IPS-18a (cell line): ENCODE measurements at regions not wholly inside any gene's neighbourhood (a gene's known extent, or its start where the extent isn't known, plus 50 kb on each side); places are given as distances from the start of the nearest gene placed in this dataset.
"Not testable (repeated sequence)": the region's sequence is repeated elsewhere in the genome, so short reads cannot be mapped to it uniquely, and the experiment has no call there.

Source experiments
- H3K27ac ChIP-seq: one replicate; pipeline ENCODE4 v1.5.1; 2013; ENCODE audit warnings: low read length
- H3K27me3 ChIP-seq: one replicate; pipeline ENCODE4 v1.6.1; 2013; ENCODE audit warnings: mild to moderate bottlenecking, low read length; ENCODE audit not compliant: control insufficient read depth, insufficient read depth
- H3K36me3 ChIP-seq: one replicate; pipeline ENCODE4 v1.6.1; 2013; ENCODE audit warnings: low read depth, low read length; ENCODE audit not compliant: control insufficient read depth
- H3K4me1 ChIP-seq: one replicate; pipeline ENCODE4 v1.6.1; 2013; ENCODE audit warnings: low read depth, low read length; ENCODE audit not compliant: control insufficient read depth
- H3K4me3 ChIP-seq: one replicate; pipeline ENCODE4 v1.5.1; 2013; ENCODE audit warnings: low read length
- H3K9ac ChIP-seq: one replicate; pipeline ENCODE4 v1.6.1; 2013; ENCODE audit warnings: mild to moderate bottlenecking, low read length, moderate library complexity
- H3K9me3 ChIP-seq: one replicate; pipeline ENCODE4 v1.6.1; 2013; ENCODE audit warnings: low read depth, low read length; ENCODE audit not compliant: control insufficient read depth

DNA sequence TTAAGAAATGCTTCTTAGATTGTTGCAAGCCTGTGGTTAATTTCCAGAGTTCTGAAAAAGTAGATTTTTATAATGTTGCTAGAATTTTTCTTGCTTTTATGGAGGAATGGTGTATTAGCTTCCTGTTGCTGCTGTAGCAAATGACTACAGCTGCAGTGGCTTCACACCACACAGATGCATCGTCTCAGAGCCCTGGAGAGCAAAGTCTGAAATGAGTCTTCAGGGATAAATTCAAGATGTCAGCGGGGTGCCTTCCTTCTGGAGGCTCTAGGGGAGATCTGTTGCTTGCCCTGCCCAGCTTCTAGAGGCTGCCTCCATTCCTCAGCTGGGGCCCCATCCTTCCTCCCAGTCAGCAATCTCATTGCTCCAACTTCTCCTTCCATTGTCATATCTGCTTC is 187.8 kb downstream of the ZNF516 start:
- Histone ChIP-seq H3K4me1 (no peaks in the 10 kb centered on the region), H3K9ac (no peak overlapping the region), H3K27me3 (no peaks in the 10 kb centered on the region), H3K36me3 (no peaks in the 10 kb centered on the region), H3K9me3 (no peaks in the 10 kb centered on the region), H3K4me3 (no peak overlapping the region), H3K27ac (no peak overlapping the region)

- H3K4me1 ChIP-seq: no peaks in the 10 kb centered on the region
- H3K27ac ChIP-seq: no peak overlapping the region
- H3K9ac ChIP-seq: no peak overlapping the region
- no peaks in the 10 kb centered on the region for H3K9me3 ChIP-seq
- H3K4me3 ChIP-seq: no peak overlapping the region
- H3K36me3 ChIP-seq: no peaks in the 10 kb centered on the region
- no peaks in the 10 kb centered on the region for H3K27me3 ChIP-seq
These were observed 188.3 kb downstream of the ZNF516 start for GRCh38 chr18:76306685-76307292.

DNA sequence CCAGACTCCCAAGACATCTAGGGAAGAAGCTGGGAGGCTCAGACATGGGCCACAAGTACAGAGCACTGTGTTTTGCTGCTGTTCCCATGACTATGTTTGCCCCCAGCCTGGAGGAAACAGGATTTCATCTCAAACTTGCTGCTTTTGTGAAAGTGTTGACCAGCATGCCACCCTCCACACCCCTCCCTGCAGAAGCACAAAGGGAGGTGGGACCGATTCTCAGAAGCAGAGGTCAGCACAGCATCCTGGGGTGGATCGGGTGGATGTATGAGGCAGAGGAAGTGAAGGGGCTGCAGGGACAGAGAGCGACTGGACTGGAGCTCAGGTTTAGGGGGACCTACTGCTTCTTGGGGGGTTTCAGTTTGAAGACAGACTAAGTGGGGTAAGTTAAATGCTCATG is 209.2 kb downstream of the ZNF516 start:
- Histone ChIP-seq H3K4me1 (no peaks in the 10 kb centered on the region), H3K36me3 (no peaks in the 10 kb centered on the region), H3K27ac (no peak overlapping the region), H3K4me3 (no peak overlapping the region), H3K9me3 (no peaks in the 10 kb centered on the region), H3K9ac (no peak overlapping the region), H3K27me3 (no peaks in the 10 kb centered on the region)

DNA sequence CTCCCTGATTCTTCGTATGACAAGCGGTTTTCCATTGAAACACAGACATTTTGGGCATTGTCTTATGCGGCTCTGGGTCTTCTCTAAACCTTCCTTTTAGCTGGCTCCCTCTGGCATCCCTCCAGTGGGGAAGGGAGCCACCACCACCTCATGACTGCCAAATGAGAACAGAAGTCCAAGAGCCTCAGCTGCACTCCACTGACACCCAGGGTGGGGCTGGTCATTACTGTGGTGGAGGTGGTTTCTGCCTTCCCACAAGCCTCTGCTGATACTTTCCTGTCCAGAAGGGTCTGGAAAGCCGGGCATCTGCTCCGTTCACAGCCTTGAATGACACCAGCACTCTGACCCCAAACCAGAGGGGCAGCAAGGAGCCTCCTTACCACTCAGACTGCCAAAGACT is 213.5 kb downstream of the ZNF516 start:
- Histone ChIP-seq H3K36me3 (no peaks in the 10 kb centered on the region), H3K27me3 (no peaks in the 10 kb centered on the region), H3K4me3 (no peak overlapping the region), H3K9me3 (no peaks in the 10 kb centered on the region), H3K27ac (no peak overlapping the region), H3K9ac (no peak overlapping the region), H3K4me1 (no peaks in the 10 kb centered on the region)

DNA sequence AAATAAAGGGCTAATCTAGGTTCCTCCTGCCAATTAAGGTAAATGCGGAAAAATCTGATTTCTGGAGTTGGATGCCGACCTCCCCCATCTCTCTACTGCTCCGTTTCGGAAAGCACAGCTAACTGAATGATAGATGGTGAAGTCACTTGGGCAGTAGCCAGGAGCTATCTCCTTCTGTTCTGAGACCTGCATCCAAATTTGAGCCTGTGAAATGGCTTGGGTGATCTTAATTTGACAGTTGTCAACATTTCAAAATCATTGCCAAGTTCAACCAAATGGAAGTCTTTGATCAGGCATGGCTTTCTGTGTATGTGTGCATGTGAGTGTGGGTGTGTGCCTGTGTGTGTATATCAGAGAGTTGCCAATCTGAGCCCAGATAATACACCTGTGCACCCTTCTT is 217.2 kb downstream of the ZNF516 start:
- H3K27me3 ChIP-seq: no peaks in the 10 kb centered on the region
- H3K9ac ChIP-seq: no peak overlapping the region
- no peaks in the 10 kb centered on the region for H3K36me3 ChIP-seq
- no peak overlapping the region for H3K4me3 ChIP-seq
- no peak overlapping the region for H3K27ac ChIP-seq
- no peaks in the 10 kb centered on the region for H3K9me3 ChIP-seq
- H3K4me1 ChIP-seq: no peaks in the 10 kb centered on the region

GRCh38 chr18:76275727-76276313 is 219.2 kb downstream of the ZNF516 start:
- Histone ChIP-seq H3K4me1 (no peaks in the 10 kb centered on the region), H3K4me3 (no peak overlapping the region), H3K27ac (no peak overlapping the region), H3K36me3 (no peaks in the 10 kb centered on the region), H3K27me3 (no peaks in the 10 kb centered on the region), H3K9me3 (no peaks in the 10 kb centered on the region), H3K9ac (no peak overlapping the region)

DNA sequence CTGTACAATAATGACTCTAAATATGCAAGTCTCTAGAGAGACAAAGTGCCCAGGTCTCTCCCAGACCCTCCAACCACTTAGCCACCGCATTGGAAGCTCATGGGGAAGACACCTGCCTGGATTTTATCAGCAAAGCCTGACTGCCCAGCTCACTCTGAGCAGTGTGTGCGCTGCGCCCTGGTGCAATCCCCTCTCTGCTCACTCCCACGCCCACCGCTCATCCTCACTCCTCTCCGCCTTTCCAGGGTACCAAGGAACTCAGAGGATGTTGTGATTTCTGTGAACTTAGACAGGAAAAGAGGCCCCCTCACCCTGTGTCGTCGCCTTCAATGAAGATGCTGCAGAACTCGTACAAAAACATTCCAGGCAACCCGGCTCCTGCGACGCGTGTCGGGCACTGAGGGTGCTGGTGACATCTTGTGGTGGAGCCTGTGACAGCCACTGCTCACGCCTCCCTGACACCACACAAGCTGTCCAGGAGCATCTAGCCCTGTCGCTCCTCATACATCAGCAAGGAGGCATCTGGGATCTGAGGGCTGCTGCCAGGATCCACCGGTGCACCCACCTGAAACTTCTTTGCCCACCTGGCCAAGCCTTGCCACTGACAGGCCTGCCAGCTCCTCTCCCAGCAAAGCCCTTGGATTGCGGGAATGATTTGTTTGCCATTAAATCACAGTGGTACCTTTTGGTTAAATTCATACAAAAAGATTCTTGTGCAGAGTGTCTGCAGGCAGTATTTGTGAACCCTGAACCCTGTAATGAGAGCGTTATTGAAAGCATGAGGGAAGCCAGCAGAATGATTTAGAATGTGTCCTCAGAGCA is 220.4 kb downstream of the ZNF516 start:
- Histone ChIP-seq H3K9me3 (no peaks in the 10 kb centered on the region), H3K9ac (no peak overlapping the region), H3K4me3 (peak overlapping the region; percentile 20), H3K27me3 (no peaks in the 10 kb centered on the region), H3K36me3 (no peaks in the 10 kb centered on the region), H3K4me1 (no peaks in the 10 kb centered on the region), H3K27ac (no peak overlapping the region)

DNA sequence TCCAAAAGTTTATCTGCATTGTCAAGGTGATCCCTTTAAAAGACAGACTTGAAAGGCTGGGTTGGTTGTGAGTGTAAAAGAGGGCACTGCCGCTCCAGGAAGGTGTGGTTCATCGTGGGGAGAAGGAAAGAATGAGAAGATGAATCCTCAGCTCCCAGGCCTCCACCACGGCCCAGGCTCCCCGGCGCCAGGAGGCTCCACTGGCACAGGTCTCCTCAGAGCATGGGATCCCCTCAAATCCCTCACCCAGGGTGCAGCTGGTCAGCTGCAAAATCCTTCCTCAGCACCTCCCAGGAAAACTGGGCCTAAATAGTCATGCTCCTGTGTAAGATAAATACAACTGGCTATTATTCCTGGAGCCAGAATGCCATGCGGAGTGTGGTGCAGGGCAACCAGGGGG is 221.1 kb downstream of the ZNF516 start:
- H3K9ac ChIP-seq: no peak overlapping the region
- no peaks in the 10 kb centered on the region for H3K36me3 ChIP-seq
- H3K4me3 ChIP-seq: no peak overlapping the region
- H3K9me3 ChIP-seq: no peaks in the 10 kb centered on the region
- H3K27me3 ChIP-seq: no peaks in the 10 kb centered on the region
- H3K27ac ChIP-seq: no peak overlapping the region
- no peaks in the 10 kb centered on the region for H3K4me1 ChIP-seq

- Histone ChIP-seq H3K9me3 (no peaks in the 10 kb centered on the region), H3K27ac (no peak overlapping the region), H3K4me1 (no peaks in the 10 kb centered on the region)
These were observed 222.0 kb downstream of the ZNF516 start for GRCh38 chr18:76273036-76273545.

DNA sequence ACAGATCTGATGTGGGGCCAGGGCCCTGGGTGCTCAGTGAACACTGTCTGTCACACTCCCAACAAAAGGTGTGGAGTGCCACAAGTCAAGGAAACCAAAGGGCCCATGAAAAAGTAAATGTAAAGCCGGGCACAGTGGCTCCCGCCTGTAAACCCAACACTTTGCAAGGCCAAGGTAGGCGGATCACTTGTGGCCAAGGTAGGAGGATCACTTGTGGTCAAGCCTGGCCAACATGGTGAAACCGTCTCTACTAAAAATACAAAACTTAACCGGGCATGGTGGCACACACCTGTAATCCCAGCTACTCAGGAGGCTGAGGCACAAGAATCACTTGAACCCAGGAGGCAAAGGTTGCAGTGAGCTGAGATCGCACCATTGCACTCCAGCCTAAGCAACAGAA is 227.6 kb downstream of the ZNF516 start:
- not testable (repeated sequence) for H3K36me3 ChIP-seq, H3K4me3 ChIP-seq, H3K9ac ChIP-seq, H3K27me3 ChIP-seq, H3K27ac ChIP-seq, H3K9me3 ChIP-seq
- H3K4me1 ChIP-seq: peaks cover 19% of the 10 kb centered on the region

More at GRCh38 chr18:76273036-76273545, 222.0 kb downstream of the ZNF516 start:
- Histone ChIP-seq H3K36me3 (no peaks in the 10 kb centered on the region), H3K4me3 (no peak overlapping the region), H3K9ac (no peak overlapping the region), H3K27me3 (no peaks in the 10 kb centered on the region)

- H3K4me3 ChIP-seq: no peak overlapping the region
- no peak overlapping the region for H3K9ac ChIP-seq
- H3K4me1 ChIP-seq: peaks cover 23% of the 10 kb centered on the region
- no peaks in the 10 kb centered on the region for H3K9me3 ChIP-seq
- no peaks in the 10 kb centered on the region for H3K27me3 ChIP-seq
- no peak overlapping the region for H3K27ac ChIP-seq
- H3K36me3 ChIP-seq: no peaks in the 10 kb centered on the region
These were observed 228.6 kb downstream of the ZNF516 start for GRCh38 chr18:76266236-76266991.
